ENCODE measurements at regions not wholly inside any gene's neighbourhood (a gene's known extent, or its start where the extent isn't known, plus 50 kb on each side); places are given as distances from the start of the nearest gene placed in this dataset.
A peak's percentile ranks its signal among the peaks of the same experiment; 100 is the strongest.
"Not testable (repeated sequence)": the region's sequence is repeated elsewhere in the genome, so short reads cannot be mapped to it uniquely, and the experiment has no call there.

DNA sequence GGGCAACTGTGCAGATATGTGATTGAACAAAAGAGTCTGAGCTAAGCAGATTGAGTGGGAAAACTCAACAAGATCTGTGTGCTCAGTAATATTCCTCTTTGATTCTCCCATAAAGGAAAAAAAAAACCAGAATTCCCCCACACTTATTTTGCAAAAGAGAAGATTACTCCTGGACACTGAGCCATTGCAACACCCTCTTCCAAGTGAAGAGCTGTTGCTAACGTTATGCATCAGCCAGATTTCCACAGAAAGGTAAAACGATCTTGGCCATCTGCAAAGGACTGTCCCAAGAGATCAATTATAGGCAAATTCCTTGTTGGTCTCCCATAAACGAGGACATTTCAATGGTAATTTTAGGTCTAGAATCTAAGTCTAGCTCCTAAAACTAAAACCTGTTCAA, 587.7 kb downstream of the C12orf50 start:
- DNase-seq (ENCODE audit: low read depth in 2 of 2) = no peak
- TF ChIP-seq, protein P1, sequence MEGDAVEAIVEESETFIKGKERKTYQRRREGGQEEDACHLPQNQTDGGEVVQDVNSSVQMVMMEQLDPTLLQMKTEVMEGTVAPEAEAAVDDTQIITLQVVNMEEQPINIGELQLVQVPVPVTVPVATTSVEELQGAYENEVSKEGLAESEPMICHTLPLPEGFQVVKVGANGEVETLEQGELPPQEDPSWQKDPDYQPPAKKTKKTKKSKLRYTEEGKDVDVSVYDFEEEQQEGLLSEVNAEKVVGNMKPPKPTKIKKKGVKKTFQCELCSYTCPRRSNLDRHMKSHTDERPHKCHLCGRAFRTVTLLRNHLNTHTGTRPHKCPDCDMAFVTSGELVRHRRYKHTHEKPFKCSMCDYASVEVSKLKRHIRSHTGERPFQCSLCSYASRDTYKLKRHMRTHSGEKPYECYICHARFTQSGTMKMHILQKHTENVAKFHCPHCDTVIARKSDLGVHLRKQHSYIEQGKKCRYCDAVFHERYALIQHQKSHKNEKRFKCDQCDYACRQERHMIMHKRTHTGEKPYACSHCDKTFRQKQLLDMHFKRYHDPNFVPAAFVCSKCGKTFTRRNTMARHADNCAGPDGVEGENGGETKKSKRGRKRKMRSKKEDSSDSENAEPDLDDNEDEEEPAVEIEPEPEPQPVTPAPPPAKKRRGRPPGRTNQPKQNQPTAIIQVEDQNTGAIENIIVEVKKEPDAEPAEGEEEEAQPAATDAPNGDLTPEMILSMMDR (IDR thresholded peaks at IDR 0.05; ENCODE audit: low read depth, low read length) = no peak
- H3K4me3 ChIP-seq (replicated peaks in 1 of 2; ENCODE audit: low read depth in 2 of 2, low read length in 2 of 2) = no peak overlapping the region

DNA sequence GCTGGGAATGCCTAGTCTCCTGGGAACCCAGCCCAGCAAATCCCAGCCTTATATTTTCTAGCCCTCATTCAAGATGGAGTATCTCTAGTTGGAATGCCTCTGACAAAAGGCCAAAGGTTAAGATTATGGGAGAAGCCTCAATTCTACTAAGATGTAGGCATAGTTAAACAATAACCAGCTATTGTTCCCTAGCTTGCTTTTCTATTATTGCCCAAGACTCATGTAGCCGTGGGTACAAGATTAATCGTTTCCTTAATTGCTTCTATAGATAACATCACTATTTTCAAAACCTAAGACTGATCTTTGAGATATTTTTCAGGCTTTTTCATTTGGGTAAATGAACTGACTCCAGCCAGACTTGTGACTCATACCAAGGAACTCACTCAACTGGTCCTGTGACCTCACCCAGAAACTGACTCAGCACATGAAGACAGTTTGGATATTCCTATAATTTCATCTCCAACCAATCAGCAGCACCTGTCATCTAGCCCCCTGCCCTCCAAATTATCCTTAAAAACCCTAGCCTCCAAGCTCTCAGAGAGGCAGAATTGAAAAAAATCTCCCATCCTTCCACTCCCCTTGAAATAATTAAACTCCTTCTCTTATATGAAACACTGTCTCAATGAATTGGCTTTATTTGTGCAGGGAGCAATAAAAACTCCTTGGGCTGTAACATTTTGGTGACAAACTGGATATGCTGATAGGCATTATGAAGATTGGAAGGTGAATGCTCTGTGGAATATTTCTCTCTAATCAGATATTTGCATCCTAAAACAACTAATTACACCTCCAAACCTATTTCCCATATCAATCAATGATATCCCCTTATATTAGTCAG, 589.0 kb downstream of the C12orf50 start:
- H3K4me3 ChIP-seq (replicated peaks in 1 of 2; ENCODE audit: low read depth in 2 of 2, low read length in 2 of 2) = no peak overlapping the region
- TF ChIP-seq, protein P1 (IDR thresholded peaks at IDR 0.05; ENCODE audit: low read depth, low read length) = no peak
- peak; percentile 87 to 90 for DNase-seq (ENCODE audit: low read depth in 2 of 2)

DNA sequence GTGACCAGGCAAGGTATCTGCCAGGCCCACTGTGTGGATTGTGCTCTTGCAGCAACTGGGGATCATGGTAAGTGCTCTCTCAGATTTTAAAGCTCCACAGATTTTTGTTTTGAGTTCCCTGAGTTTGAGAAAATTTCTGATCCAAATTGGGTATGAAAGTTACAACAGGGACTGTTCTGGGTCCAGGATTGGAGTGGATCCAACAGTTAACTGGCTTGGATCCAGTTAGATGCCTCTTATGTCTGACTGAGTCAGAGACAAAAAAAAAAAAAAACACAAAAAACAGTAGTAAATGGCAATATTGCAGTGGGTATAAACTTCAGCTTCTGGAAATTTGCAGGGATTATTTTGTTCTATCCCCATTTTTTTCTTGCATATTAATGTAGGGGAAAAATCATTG, 598.8 kb downstream of the C12orf50 start:
- H3K4me3 ChIP-seq (replicated peaks in 1 of 2; ENCODE audit: low read depth in 2 of 2, low read length in 2 of 2) = no peak overlapping the region
- peak; percentile 26 to 61 for DNase-seq (ENCODE audit: low read depth in 2 of 2)
- TF ChIP-seq, protein P1 (IDR thresholded peaks at IDR 0.05; ENCODE audit: low read depth, low read length) = no peak

DNA sequence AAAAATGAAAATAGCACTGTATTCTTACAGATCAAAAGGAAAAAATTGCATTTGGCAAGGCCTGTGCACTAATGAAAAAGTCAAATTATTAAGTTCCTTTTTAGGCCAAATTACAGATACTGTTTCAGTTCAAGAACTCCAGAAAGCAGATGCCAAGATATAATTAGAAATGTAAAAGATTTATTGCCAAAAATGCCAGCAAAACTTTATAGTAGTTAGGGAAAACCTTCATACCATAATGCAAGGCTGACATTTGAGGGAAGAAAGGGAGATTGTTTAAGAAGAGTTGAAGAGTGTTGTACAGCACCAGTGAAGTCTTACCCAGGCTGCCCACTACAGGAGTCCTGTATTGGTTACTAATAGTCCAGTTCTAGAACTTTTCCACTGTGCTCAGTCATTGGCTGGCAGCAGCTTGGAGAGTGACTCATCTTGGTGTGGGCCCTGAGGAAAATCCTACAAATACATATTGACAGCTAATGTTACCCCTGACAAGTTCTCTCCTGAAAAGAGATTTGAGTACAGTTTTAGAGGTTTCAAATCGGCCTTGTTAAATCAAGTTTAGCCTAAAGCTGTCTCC, 600.4 kb downstream of the C12orf50 start:
- DNase-seq (ENCODE audit: low read depth in 2 of 2) = peak; percentile 45 to 61
- H3K4me3 ChIP-seq (replicated peaks in 1 of 2; ENCODE audit: low read depth in 2 of 2, low read length in 2 of 2) = no peak overlapping the region
- TF ChIP-seq, protein P1 (IDR thresholded peaks at IDR 0.05; ENCODE audit: low read depth, low read length) = no peak

DNA sequence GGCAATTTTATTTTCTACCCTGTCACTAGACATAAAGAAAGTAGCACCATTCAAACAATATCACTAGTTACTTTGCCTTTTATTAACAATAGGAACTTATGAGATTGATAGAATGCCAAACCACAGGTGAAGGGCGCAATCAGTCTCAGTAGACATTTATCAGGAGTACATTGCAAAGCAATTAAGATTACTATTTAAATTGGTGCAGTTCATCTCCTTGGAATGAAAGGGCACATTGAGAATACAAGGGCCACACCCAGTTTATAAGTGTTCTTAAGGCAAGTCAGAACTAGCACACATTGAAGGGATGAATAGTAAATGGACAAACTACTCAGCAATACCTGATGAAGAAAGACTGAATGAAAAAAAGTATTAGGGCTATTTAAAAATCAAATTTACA, 601.4 kb downstream of the C12orf50 start:
- TF ChIP-seq, protein P1 (IDR thresholded peaks at IDR 0.05; ENCODE audit: low read depth, low read length) = no peak
- H3K4me3 ChIP-seq (replicated peaks in 1 of 2; ENCODE audit: low read depth in 2 of 2, low read length in 2 of 2) = no peak overlapping the region
- no peak for DNase-seq (ENCODE audit: low read depth in 2 of 2)

DNA sequence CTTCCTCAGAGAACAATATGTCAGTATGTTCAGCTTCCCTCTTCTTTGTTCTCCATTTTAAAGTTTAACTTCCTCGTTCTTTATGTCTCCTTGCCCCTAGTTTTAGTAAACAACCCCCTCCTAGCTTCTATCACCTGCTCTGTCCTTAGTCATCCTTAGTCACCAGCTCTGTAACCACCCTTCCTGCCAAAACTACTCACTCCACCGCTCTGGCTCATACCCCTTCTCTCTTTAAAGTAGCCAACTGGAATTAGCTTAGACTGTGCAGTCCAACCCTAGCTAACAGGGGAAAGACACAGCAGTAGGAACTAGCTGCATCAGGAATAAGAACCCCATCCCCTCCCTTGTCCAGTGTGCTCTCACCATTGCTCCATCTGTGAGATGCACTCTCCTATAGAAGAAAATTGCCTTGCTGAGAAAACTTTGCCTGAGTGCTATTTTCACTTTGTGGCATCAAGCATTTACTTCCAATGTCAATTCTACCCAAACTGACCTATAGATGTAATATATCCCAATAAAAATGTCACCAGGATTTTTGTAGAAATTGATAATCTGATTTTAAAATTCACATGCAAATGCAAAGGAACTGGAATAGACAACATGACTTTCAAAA, 603.2 kb downstream of the C12orf50 start:
- peak in 1 of 2 donors; percentile 55 for DNase-seq (ENCODE audit: low read depth in 2 of 2)
- no peak overlapping the region for H3K4me3 ChIP-seq (replicated peaks in 1 of 2; ENCODE audit: low read depth in 2 of 2, low read length in 2 of 2)
- TF ChIP-seq, protein P1 (IDR thresholded peaks at IDR 0.05; ENCODE audit: low read depth, low read length) = no peak

DNA sequence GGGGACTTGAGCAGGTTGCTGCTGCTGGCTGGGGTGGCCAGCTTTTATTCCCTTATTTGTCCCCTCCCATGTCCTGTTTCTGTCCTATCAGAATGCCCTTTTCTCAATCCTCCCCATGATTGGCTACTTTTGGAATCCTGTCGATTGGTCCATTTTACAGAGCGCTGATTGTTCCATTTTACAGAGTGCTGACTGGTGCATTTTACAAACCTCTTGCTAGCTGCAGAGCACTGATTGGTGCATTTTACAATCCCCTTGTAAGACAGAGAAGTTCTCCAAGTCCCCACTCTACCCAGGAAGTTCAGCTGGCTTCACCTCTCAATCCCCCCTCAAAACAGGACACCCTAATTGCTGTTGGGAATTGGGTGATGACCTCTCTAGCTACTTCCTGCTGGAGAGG, 608.0 kb downstream of the C12orf50 start:
- not testable (repeated sequence) for H3K4me3 ChIP-seq (replicated peaks in 1 of 2; ENCODE audit: low read depth in 2 of 2, low read length in 2 of 2); DNase-seq (ENCODE audit: low read depth in 2 of 2)
